VCaP (cell line): ENCODE measurements at regions not wholly inside any gene's neighbourhood (a gene's known extent, or its start where the extent isn't known, plus 50 kb on each side); places are given as distances from the start of the nearest gene placed in this dataset.

Experiments used
- H3K27ac ChIP-seq: fragments of 450-650 bp; 2 replicates; pipeline ENCODE4 v1.5.1; 2017
- TF ChIP-seq, protein P1 (sequence below): fragments of 450-650 bp; conservative IDR thresholded peaks from 2 replicates; pipeline ENCODE4 v1.5.1; 2017; ENCODE audit warnings: mild to moderate bottlenecking, moderate library complexity

DNA sequence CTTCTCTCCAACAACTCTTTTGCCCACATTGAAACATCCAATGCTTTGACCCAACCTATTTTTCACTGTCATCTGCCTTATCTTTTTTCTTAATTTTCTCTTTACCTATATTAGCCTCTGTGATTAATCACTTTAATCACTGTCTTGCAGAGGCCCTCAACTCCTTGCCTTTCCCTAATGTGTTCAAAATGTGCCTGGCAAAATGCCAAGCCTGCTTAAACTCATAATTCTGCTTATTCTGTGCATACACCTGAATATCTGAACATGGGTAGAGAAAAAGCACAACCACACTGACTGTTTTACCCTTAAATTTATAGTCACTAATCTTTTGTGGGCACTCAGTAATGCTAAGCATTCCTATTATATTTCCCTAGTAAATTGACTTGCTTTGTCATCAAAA, 63.0 kb upstream of the GALNT13 start:
- no peak overlapping the region for H3K27ac ChIP-seq
- TF ChIP-seq, protein P1, sequence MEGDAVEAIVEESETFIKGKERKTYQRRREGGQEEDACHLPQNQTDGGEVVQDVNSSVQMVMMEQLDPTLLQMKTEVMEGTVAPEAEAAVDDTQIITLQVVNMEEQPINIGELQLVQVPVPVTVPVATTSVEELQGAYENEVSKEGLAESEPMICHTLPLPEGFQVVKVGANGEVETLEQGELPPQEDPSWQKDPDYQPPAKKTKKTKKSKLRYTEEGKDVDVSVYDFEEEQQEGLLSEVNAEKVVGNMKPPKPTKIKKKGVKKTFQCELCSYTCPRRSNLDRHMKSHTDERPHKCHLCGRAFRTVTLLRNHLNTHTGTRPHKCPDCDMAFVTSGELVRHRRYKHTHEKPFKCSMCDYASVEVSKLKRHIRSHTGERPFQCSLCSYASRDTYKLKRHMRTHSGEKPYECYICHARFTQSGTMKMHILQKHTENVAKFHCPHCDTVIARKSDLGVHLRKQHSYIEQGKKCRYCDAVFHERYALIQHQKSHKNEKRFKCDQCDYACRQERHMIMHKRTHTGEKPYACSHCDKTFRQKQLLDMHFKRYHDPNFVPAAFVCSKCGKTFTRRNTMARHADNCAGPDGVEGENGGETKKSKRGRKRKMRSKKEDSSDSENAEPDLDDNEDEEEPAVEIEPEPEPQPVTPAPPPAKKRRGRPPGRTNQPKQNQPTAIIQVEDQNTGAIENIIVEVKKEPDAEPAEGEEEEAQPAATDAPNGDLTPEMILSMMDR: no peak

DNA sequence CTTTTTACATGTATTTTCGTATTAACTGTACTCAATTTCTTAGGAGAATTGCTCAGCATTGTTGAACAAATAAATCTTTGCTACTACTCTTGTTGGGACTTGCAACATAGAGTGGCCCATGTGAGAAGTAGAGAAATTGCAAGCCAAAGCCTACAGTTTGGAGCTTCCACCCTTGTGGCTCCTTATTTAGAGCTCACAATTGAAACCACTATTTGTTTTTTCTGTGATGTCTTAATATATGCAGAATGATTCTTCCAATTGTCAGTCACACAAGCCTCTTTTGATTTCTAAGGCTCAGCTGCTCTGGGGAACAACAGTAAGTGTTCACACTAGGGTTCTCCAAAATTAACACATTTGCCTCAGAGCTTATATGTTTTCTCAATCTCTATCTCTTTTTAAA, 60.2 kb upstream of the GALNT13 start:
- TF ChIP-seq, protein P1: no peak
- H3K27ac ChIP-seq: no peak overlapping the region

- no peak overlapping the region for H3K27ac ChIP-seq
- TF ChIP-seq, protein P1: no peak
These were observed 59.1 kb upstream of the GALNT13 start for GRCh38 chr2:153812632-153813031.

DNA sequence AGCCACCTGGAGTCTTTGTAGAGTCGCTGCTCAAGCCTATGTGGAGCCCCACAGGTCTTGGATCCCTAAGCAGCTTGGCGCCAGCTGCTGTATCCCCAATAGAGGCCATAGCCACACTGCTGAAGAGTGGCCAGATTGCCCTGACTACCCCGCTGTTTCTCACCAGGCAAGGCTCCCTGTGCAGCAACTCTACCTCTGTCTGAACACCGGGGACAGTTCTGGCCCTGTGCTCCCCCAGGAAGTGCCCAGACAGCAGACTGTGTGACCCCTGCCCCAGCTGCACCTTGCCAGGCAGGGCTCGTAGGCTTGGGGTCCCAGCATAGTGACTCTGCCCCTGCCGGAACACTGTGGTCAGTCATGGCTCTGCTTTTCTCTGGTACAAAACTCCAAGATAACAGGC, 53.5 kb upstream of the GALNT13 start:
- no peak overlapping the region for H3K27ac ChIP-seq
- TF ChIP-seq, protein P1: no peak

GRCh38 chr2:153819074-153819473, 52.6 kb upstream of the GALNT13 start:
- TF ChIP-seq, protein P1: no peak
- no peak overlapping the region for H3K27ac ChIP-seq

DNA sequence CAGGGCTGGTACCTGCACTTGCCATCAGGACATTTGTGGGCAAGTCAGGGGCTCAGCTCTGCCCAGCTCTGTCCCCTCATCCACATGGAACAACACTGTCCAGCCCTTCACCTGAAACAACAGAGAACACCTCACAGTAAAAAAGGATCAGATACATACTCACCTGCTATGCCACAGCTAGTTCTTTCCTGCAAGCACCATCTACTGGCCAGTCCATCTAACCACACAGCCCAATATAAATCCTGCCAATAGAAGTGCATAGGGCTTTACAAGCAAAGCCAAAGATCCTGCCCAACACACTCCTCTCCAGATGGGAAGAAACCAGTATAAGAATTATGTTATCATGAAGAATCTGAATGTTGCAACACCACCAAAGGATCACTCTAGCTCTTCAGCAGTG, 52.2 kb upstream of the GALNT13 start:
- H3K27ac ChIP-seq: no peak overlapping the region
- TF ChIP-seq, protein P1: peak; percentile 64
